NB4 (cell line): ENCODE measurements at regions not wholly inside any gene's neighbourhood (a gene's known extent, or its start where the extent isn't known, plus 50 kb on each side); places are given as distances from the start of the nearest gene placed in this dataset.

Source experiments
- DNase-seq: peaks from one replicate; pipeline ENCODE4 v3.0.0; 2010; ENCODE audit warnings: low read depth
- H3K4me3 ChIP-seq: one replicate; pipeline ENCODE4 v1.5.1; 2011; ENCODE audit warnings: mild to moderate bottlenecking, low read depth, low read length, moderate library complexity
- MYC ChIP-seq: IDR thresholded peaks from 2 replicates; pipeline ENCODE4 v1.6.1; 2011; ENCODE audit warnings: low read depth, low read length
- POLR2A ChIP-seq: IDR thresholded peaks from 2 replicates; pipeline ENCODE4 v1.6.1; 2011; ENCODE audit warnings: mild to moderate bottlenecking; ENCODE audit not compliant: insufficient read length; ENCODE audit errors: extremely low read depth
- TF ChIP-seq, protein P1 (sequence below): IDR thresholded peaks from one replicate; pipeline ENCODE4 v1.5.1; 2012; ENCODE audit warnings: low read depth, low read length
- TF ChIP-seq, protein P2 (sequence below): IDR thresholded peaks from 2 replicates; pipeline ENCODE4 v1.6.1; 2011; ENCODE audit warnings: low read depth, low read length

DNA sequence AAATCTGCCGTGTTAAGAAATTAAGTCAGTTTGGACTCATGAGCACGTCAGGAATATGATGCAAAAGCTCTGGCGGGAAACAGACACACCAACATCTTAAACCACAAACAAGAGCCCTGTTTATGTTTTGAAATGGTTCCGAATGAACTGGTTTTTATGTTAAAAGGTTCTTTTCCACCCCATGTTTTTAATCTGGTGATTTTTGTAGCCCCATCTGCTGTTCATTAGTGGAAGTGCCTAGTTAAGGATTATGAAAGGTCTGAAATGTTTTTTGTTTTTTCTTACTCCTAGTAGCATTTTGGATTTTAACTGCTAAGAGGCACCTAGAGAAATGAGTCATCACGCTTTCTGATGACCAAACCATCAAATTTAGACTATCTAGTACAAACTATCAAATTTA is 404.1 kb upstream of the MKI67 start:
- peak; percentile 7 for DNase-seq
- TF ChIP-seq, protein P1, sequence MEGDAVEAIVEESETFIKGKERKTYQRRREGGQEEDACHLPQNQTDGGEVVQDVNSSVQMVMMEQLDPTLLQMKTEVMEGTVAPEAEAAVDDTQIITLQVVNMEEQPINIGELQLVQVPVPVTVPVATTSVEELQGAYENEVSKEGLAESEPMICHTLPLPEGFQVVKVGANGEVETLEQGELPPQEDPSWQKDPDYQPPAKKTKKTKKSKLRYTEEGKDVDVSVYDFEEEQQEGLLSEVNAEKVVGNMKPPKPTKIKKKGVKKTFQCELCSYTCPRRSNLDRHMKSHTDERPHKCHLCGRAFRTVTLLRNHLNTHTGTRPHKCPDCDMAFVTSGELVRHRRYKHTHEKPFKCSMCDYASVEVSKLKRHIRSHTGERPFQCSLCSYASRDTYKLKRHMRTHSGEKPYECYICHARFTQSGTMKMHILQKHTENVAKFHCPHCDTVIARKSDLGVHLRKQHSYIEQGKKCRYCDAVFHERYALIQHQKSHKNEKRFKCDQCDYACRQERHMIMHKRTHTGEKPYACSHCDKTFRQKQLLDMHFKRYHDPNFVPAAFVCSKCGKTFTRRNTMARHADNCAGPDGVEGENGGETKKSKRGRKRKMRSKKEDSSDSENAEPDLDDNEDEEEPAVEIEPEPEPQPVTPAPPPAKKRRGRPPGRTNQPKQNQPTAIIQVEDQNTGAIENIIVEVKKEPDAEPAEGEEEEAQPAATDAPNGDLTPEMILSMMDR: peak; percentile 51
- TF ChIP-seq POLR2A: no peak
- no peak overlapping the region for H3K4me3 ChIP-seq

- H3K4me3 ChIP-seq: no peak overlapping the region
- TF ChIP-seq, protein P2, sequence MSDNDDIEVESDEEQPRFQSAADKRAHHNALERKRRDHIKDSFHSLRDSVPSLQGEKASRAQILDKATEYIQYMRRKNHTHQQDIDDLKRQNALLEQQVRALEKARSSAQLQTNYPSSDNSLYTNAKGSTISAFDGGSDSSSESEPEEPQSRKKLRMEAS: no peak
- TF ChIP-seq MYC: no peak
- TF ChIP-seq, protein P1: no peak
- DNase-seq: no peak
Observed at GRCh38 chr10:128530946-128531345, 404.7 kb upstream of the MKI67 start.

DNA sequence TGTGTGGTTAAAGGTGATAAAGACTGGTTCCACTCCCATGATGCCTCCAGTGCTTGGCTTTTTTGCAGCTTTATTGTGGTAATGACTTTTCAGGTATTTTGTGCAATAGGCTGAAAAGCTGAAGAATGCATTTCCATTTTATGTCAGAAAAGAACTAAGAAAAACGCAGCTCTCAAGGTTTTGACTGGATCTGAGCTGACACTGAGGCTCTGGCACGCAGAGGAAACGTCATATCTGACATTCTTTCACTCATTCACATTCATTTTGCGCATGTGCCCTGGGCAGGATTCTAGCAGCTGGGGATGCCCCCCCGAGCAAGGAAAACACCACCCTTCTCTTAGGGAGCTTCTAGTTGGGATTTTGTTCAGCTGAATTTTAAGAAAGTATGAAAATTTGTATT is 408.5 kb upstream of the MKI67 start:
- TF ChIP-seq, protein P2: no peak
- TF ChIP-seq, protein P1: no peak
- TF ChIP-seq POLR2A: no peak
- no peak for TF ChIP-seq MYC
- no peak overlapping the region for H3K4me3 ChIP-seq

GRCh38 chr10:128536259-128536658 is 410.0 kb upstream of the MKI67 start:
- no peak overlapping the region for H3K4me3 ChIP-seq
- TF ChIP-seq, protein P2: no peak
- TF ChIP-seq, protein P1: no peak
- no peak for TF ChIP-seq POLR2A
- no peak for DNase-seq

More for the DNA sequence above, 408.5 kb upstream of the MKI67 start:
- no peak for DNase-seq

DNA sequence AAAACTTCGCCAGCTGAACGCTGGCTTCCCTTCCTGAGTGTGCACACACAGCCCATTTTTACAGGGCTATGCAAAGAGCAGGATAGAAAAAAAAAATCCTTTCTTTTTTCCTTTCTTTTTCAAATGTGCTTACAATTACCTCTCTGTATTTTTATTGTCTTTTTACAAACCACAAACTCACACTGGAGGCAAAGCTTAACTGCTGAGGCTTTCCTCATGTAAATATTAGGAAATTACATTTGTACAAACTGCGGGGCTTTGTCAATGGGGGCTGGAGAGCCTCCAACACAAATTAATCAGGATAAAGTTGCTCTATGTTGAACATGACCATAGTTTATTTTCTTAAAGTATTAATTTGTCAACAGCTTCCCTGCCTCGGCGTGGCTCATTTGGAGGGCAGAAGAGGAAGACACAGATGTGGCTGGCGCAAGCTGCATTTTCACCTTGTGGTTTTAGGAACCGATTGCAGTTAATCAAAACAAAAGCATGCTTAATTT is 411.7 kb upstream of the MKI67 start:
- TF ChIP-seq MYC: no peak
- TF ChIP-seq POLR2A: no peak
- TF ChIP-seq, protein P1: no peak
- TF ChIP-seq, protein P2: no peak
- DNase-seq: no peak
- H3K4me3 ChIP-seq: no peak overlapping the region

- no peak for DNase-seq
- TF ChIP-seq, protein P2: no peak
- TF ChIP-seq, protein P1: no peak
- no peak for TF ChIP-seq MYC
- TF ChIP-seq POLR2A: no peak
- H3K4me3 ChIP-seq: no peak overlapping the region
Observed at GRCh38 chr10:128538671-128539070, 412.4 kb upstream of the MKI67 start.
